Spleen (tissue), 7 donors: ENCODE measurements at regions not wholly inside any gene's neighbourhood (a gene's known extent, or its start where the extent isn't known, plus 50 kb on each side); places are given as distances from the start of the nearest gene placed in this dataset.

Experiments used
- POLR2A ChIP-seq, 3 donors: fragments of 450-650 bp; IDR thresholded peaks; one replicate each; pipeline ENCODE4 v1.5.1; 2017; ENCODE audit warnings: antibody characterized with exemption in 3 of 3, mild to moderate bottlenecking in 1 of 3
- POLR2AphosphoS5 ChIP-seq, 3 donors: sonication (generic); formaldehyde crosslinking; IDR thresholded peaks; one replicate each; pipeline ENCODE4 v1.5.1; 2017; ENCODE audit warnings: antibody characterized with exemption in 3 of 3
- TF ChIP-seq, protein P1 (sequence below), 11 experiments: fragments of 200-600 bp in 7 of 11; fragments of 450-650 bp in 4 of 11; sonication (generic) in 4 of 11; IDR thresholded peaks in 8 of 11; conservative IDR thresholded peaks in 3 of 11; 1 replicate in 7 of 11; 2 replicates in 4 of 11; pipeline versions ENCODE4 v1.4.0 to v1.8.0; 2016 to 2021; ENCODE audit warnings: antibody characterized with exemption in 11 of 11, inconsistent platforms in 4 of 11, mild to moderate bottlenecking in 1 of 11
- donor health status: DM: no; HTN: no; CAD: no; lungs with moderate emphysema.
- donor health status: DM: no; HTN: no; CAD: no.
- donor health status: DM: no; HTN: no; CAD: no.

DNA sequence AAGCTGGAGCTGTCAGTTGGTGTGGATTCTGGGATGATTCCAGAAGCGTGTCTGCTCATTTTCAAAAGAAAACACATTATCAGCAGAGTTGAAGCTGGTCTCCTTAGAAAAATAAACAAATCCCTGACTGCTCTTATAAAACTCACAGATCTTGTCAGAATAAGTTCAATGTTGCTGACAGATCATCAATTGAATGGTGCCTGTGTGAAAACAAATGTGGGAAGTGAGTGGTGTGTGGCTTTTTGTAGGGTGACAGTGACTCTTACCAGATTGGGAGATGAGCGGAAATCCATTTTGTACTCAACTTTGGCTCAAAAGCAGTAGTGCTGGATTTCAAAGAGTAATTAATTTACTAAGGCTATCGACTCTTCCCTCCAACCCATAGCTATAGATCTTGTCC lies 807.8 kb downstream of the RAPGEF2 start:
- TF ChIP-seq POLR2A (IDR thresholded peaks at IDR 0.05): no peak
- TF ChIP-seq, protein P1, sequence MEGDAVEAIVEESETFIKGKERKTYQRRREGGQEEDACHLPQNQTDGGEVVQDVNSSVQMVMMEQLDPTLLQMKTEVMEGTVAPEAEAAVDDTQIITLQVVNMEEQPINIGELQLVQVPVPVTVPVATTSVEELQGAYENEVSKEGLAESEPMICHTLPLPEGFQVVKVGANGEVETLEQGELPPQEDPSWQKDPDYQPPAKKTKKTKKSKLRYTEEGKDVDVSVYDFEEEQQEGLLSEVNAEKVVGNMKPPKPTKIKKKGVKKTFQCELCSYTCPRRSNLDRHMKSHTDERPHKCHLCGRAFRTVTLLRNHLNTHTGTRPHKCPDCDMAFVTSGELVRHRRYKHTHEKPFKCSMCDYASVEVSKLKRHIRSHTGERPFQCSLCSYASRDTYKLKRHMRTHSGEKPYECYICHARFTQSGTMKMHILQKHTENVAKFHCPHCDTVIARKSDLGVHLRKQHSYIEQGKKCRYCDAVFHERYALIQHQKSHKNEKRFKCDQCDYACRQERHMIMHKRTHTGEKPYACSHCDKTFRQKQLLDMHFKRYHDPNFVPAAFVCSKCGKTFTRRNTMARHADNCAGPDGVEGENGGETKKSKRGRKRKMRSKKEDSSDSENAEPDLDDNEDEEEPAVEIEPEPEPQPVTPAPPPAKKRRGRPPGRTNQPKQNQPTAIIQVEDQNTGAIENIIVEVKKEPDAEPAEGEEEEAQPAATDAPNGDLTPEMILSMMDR (IDR thresholded peaks at IDR 0.05 in 8 of 11, conservative IDR thresholded peaks at IDR 0.05 in 3 of 11): no peak
- TF ChIP-seq POLR2AphosphoS5 (IDR thresholded peaks at IDR 0.05): no peak
